ENCODE measurements at regions not wholly inside any gene's neighbourhood (a gene's known extent, or its start where the extent isn't known, plus 50 kb on each side); places are given as distances from the start of the nearest gene placed in this dataset.

GRCh38 chr14:98959410-98959809 is 312.6 kb downstream of the BCL11B start:
- Histone ChIP-seq H2AFZ (ENCODE audit: low read length) (no peak overlapping the region), H3K4me2 (ENCODE audit: low read depth, low read length) (no peak overlapping the region), H3K9me3 (ENCODE audit: low read length) (no peaks in the 10 kb centered on the region), H4K20me1 (ENCODE audit: insufficient read depth, low read length) (no peaks in the 10 kb centered on the region), H3K9ac (ENCODE audit: insufficient read depth, low read depth, low read length) (no peak overlapping the region), H3K4me1 (ENCODE audit: insufficient read depth, low read length) (no peaks in the 10 kb centered on the region), H3K36me3 (replicated peaks in 1 of 2; ENCODE audit: control insufficient read depth in 1 of 2, insufficient read depth in 2 of 2, low read length in 2 of 2) (no peaks in the 10 kb centered on the region), H3K4me3 (replicated peaks in 1 of 3; ENCODE audit: insufficient read depth in 1 of 3, low read depth in 2 of 3, low read length in 3 of 3) (no peak overlapping the region), H3K79me2 (ENCODE audit: insufficient read depth, low read length) (no peaks in the 10 kb centered on the region), H3K27me3 (ENCODE audit: control insufficient read depth in 1 of 2, insufficient read depth in 2 of 2, low read length in 2 of 2) (peaks cover 0 to 7% of the 10 kb centered on the region in 2 experiments; a peak in 2 of 5 replicates), H3K27ac (ENCODE audit: extremely low read length, insufficient read depth, low read length) (no peak overlapping the region)
- 32% methylated on average over 6 of the region's 6 CpGs for WGBS (ENCODE audit: low lambda C conversion rate)
- FAIRE-seq: no peak
- in situ Hi-C loops (cut with HindIII; ENCODE audit: extremely low pct_ligation_motif_present, low pct_unique_long_range_greater_than_20kb) (no loop called here), intact Hi-C loops (cut with micrococcal nuclease; ENCODE audit: unreplicated experiment) (no loop called here)
- ATAC-seq: no peak
- ChIA-PET POLR2A (no interaction called here), CTCF (ENCODE audit: low intra/inter-chr PET ratio, low total read pairs) (no interaction called here)
- no peak for DNase-seq (ENCODE audit: low spot score)
- no TSS peak for BruUV-seq (replicated peaks)
- TF ChIP-seq NFKBIZ (CRISPR knock-in tag; IDR thresholded peaks at IDR 0.05) (no peak), RXRB (CRISPR knock-in tag; IDR thresholded peaks at IDR 0.05; ENCODE audit: borderline replicate concordance) (no peak), REPIN1 (CRISPR knock-in tag; IDR thresholded peaks at IDR 0.05; ENCODE audit: borderline replicate concordance, low read depth) (no peak), SCMH1 (CRISPR knock-in tag; IDR thresholded peaks at IDR 0.05; ENCODE audit: borderline replicate concordance) (no peak), LRRFIP1 (CRISPR knock-in tag; conservative IDR thresholded peaks at IDR 0.05) (no peak), THAP7 (CRISPR knock-in tag; IDR thresholded peaks at IDR 0.05) (no peak), ATRX (CRISPR knock-in tag; IDR thresholded peaks at IDR 0.05; ENCODE audit: borderline replicate concordance) (no peak), GATAD1 (CRISPR knock-in tag; IDR thresholded peaks at IDR 0.05) (no peak), MLX (CRISPR knock-in tag; IDR thresholded peaks at IDR 0.05) (no peak), HNRNPUL1 (IDR thresholded peaks at IDR 0.05; ENCODE audit: low read depth, low read length) (no peak), ZNF503 (CRISPR knock-in tag; IDR thresholded peaks at IDR 0.05) (no peak), IRF1 (CRISPR knock-in tag; IDR thresholded peaks at IDR 0.05; ENCODE audit: low read depth) (no peak), SP2 (CRISPR knock-in tag; IDR thresholded peaks at IDR 0.05) (no peak), ZNF335 (CRISPR knock-in tag; IDR thresholded peaks at IDR 0.05) (no peak), IKZF5 (CRISPR knock-in tag; IDR thresholded peaks at IDR 0.05) (no peak), RBM39 (IDR thresholded peaks at IDR 0.05; ENCODE audit: low read depth, low read length, poor library complexity, severe bottlenecking) (no peak), DBP (CRISPR knock-in tag; IDR thresholded peaks at IDR 0.05; ENCODE audit: not compliant biosample characterization) (no peak)

Data from HepG2 (cell line).